PFSK-1 (cell line): ENCODE measurements at regions not wholly inside any gene's neighbourhood (a gene's known extent, or its start where the extent isn't known, plus 50 kb on each side); places are given as distances from the start of the nearest gene placed in this dataset.

Source experiments
- FOXP2 ChIP-seq: optimal IDR thresholded peaks from 2 replicates; pipeline ENCODE3; 2011; ENCODE audit warnings: borderline replicate concordance, control low read depth, inconsistent platforms; ENCODE audit not compliant: insufficient read depth; ENCODE audit errors: extremely low read length, extremely low read depth
- POLR2AphosphoS5 ChIP-seq: IDR thresholded peaks from 2 replicates; pipeline ENCODE4 v1.6.1; 2012; ENCODE audit warnings: low read depth, mild to moderate bottlenecking, control low read depth, low read length, moderate library complexity
- REST ChIP-seq, 2 experiments: IDR thresholded peaks; 2 replicates each; pipeline versions ENCODE4 v1.6.1 to v1.8.0; 2011 to 2012; ENCODE audit warnings: low read depth in 2 of 2, low read length in 2 of 2, control low read depth in 1 of 2, inconsistent platforms in 1 of 2, mild to moderate bottlenecking in 1 of 2, moderate library complexity in 1 of 2; ENCODE audit not compliant: insufficient read depth in 1 of 2
- SIN3A ChIP-seq: IDR thresholded peaks from 2 replicates; pipeline ENCODE4 v1.6.1; 2012; ENCODE audit warnings: mild to moderate bottlenecking, low read length, moderate library complexity, borderline replicate concordance; ENCODE audit not compliant: insufficient read depth
- TAF1 ChIP-seq: IDR thresholded peaks from 2 replicates; pipeline ENCODE4 v1.6.1; 2012; ENCODE audit warnings: low read length, control low read depth, borderline replicate concordance; ENCODE audit not compliant: insufficient read depth

GRCh38 chr9:75238311-75238976 lies 150.1 kb downstream of the OSTF1 start:
- no peak for TF ChIP-seq REST (IDR thresholded peaks at IDR 0.05; ENCODE audit: insufficient read depth in 1 of 2, low read depth in 2 of 2, low read length in 2 of 2)
- TF ChIP-seq TAF1, result no peak
- no peak for TF ChIP-seq SIN3A
- no peak for TF ChIP-seq FOXP2

- TF ChIP-seq REST (IDR thresholded peaks at IDR 0.05; ENCODE audit: insufficient read depth in 1 of 2, low read depth in 2 of 2, low read length in 2 of 2) (no peak), SIN3A (no peak), FOXP2 (no peak)
These were observed 150.9 kb downstream of the OSTF1 start for GRCh38 chr9:75239176-75239575.

GRCh38 chr9:75242426-75242825 lies 154.1 kb downstream of the OSTF1 start:
- TF ChIP-seq POLR2AphosphoS5, result no peak
- no peak for TF ChIP-seq TAF1
- no peak for TF ChIP-seq SIN3A
- TF ChIP-seq REST (IDR thresholded peaks at IDR 0.05; ENCODE audit: insufficient read depth in 1 of 2, low read depth in 2 of 2, low read length in 2 of 2), result no peak
- TF ChIP-seq FOXP2, result no peak

- TF ChIP-seq SIN3A (no peak), TAF1 (no peak), FOXP2 (no peak), POLR2AphosphoS5 (no peak), REST (IDR thresholded peaks at IDR 0.05; ENCODE audit: insufficient read depth in 1 of 2, low read depth in 2 of 2, low read length in 2 of 2) (no peak)
These were observed 158.6 kb downstream of the OSTF1 start for GRCh38 chr9:75246949-75247348.

- TF ChIP-seq REST (IDR thresholded peaks at IDR 0.05; ENCODE audit: insufficient read depth in 1 of 2, low read depth in 2 of 2, low read length in 2 of 2), result no peak
- TF ChIP-seq SIN3A, result no peak
- no peak for TF ChIP-seq FOXP2
- TF ChIP-seq TAF1, result no peak
- TF ChIP-seq POLR2AphosphoS5, result no peak
These were observed 177.2 kb downstream of the OSTF1 start for GRCh38 chr9:75265525-75265972.
